ENCODE measurements at regions not wholly inside any gene's neighbourhood (a gene's known extent, or its start where the extent isn't known, plus 50 kb on each side); places are given as distances from the start of the nearest gene placed in this dataset.

GRCh38 chr12:132423820-132424645 is 65.9 kb upstream of the FBRSL1 start:
- no peak for DNase-seq

- DNase-seq, result peak; percentile 19
Observed at GRCh38 chr12:132423251-132423819, 66.6 kb upstream of the FBRSL1 start.

GRCh38 chr12:132422381-132423043 is 67.4 kb upstream of the FBRSL1 start:
- DNase-seq, result no peak

- DNase-seq, result no peak
Observed at GRCh38 chr12:132422040-132422380, 67.9 kb upstream of the FBRSL1 start.

- no peak for DNase-seq
Observed at GRCh38 chr12:132419631-132420246, 70.2 kb upstream of the FBRSL1 start.

- no peak for DNase-seq
Observed at GRCh38 chr12:132418393-132418925, 71.5 kb upstream of the FBRSL1 start.

- no peak for DNase-seq
Observed at GRCh38 chr12:132417741-132418140, 72.2 kb upstream of the FBRSL1 start.

- DNase-seq, result no peak
Observed at GRCh38 chr12:132416827-132417226, 73.1 kb upstream of the FBRSL1 start.

GRCh38 chr12:132416121-132416673 is 73.8 kb upstream of the FBRSL1 start:
- no peak for DNase-seq

- no peak for DNase-seq
Observed at GRCh38 chr12:132415327-132416120, 74.4 kb upstream of the FBRSL1 start.

GRCh38 chr12:132414634-132415326 is 75.2 kb upstream of the FBRSL1 start:
- DNase-seq, result peak; percentile 85

- peak; percentile 42 for DNase-seq
Observed at GRCh38 chr12:132413931-132414588, 75.9 kb upstream of the FBRSL1 start.

- no peak for DNase-seq
Observed at GRCh38 chr12:132411457-132411856, 78.5 kb upstream of the FBRSL1 start.

GRCh38 chr12:132410849-132411248 is 79.1 kb upstream of the FBRSL1 start:
- DNase-seq, result no peak

- no peak for DNase-seq
Observed at GRCh38 chr12:132410296-132410625, 79.7 kb upstream of the FBRSL1 start.

GRCh38 chr12:132409495-132410295 is 80.3 kb upstream of the FBRSL1 start:
- DNase-seq, result no peak

GRCh38 chr12:132408626-132409494 is 79.5 kb upstream of the GALNT9 start:
- DNase-seq, result no peak

- DNase-seq, result no peak
Observed at GRCh38 chr12:132407992-132408391, 78.6 kb upstream of the GALNT9 start.

GRCh38 chr12:132407451-132407961 is 78.1 kb upstream of the GALNT9 start:
- no peak for DNase-seq
